Mesodermal cell (in vitro differentiated cells): ENCODE measurements at regions not wholly inside any gene's neighbourhood (a gene's known extent, or its start where the extent isn't known, plus 50 kb on each side); places are given as distances from the start of the nearest gene placed in this dataset.

Source experiments
- H3K27ac ChIP-seq: 2 replicates; pipeline ENCODE4 v1.7.0; 2013; ENCODE audit warnings: mild to moderate bottlenecking, low read depth, low read length, moderate library complexity; ENCODE audit not compliant: severe bottlenecking
- H3K36me3 ChIP-seq: 2 replicates; pipeline ENCODE4 v1.7.1; 2013; ENCODE audit warnings: mild to moderate bottlenecking, low read length, moderate library complexity; ENCODE audit not compliant: control insufficient read depth, insufficient read depth
- H3K4me1 ChIP-seq: one replicate; pipeline ENCODE4 v1.7.1; 2013; ENCODE audit warnings: mild to moderate bottlenecking, low read length; ENCODE audit not compliant: insufficient read depth, control insufficient read depth, poor library complexity, severe bottlenecking
- H3K4me3 ChIP-seq: 2 replicates; pipeline ENCODE4 v1.7.0; 2013; ENCODE audit warnings: low read length, control low read depth, mild to moderate bottlenecking; ENCODE audit not compliant: insufficient read depth, poor library complexity, severe bottlenecking; ENCODE audit errors: extremely low read depth
- H3K9me3 ChIP-seq: 2 replicates; pipeline ENCODE4 v1.7.1; 2013; ENCODE audit warnings: mild to moderate bottlenecking, low read length, moderate library complexity; ENCODE audit not compliant: control insufficient read depth
- WGBS, 2 experiments: methylation state at CpG; one replicate each; pipeline ENCODE4 v1.1.5; 2013; ENCODE audit warnings: missing lambda C conversion rate in 2 of 2; ENCODE audit not compliant: insufficient coverage in 2 of 2; 5-methylcytosine and 5-hydroxymethylcytosine counted together

DNA sequence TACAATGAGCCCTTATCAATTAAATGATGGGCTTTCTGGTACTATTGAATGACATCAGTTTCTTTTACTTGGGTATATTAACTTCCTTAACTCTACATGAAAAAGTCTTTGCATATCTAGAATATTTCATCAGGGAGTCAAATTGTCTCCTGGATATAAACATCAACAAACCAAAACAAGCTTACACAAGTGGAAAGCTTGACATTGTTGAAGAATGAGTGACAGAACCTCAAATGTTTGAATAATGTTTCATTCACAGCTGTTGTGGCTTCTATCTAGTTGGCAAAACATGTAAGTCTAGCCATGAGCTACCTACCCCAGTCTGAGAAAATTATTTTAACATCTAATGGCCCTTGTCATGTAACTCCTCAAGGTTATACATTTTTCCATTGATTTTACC lies 604.8 kb upstream of the ADAMTS5 start:
- no peak overlapping the region for H3K27ac ChIP-seq
- peaks cover 22% of the 10 kb centered on the region for H3K4me1 ChIP-seq
- no peak overlapping the region for H3K4me3 ChIP-seq
- no peaks in the 10 kb centered on the region for H3K36me3 ChIP-seq
- no peaks in the 10 kb centered on the region for H3K9me3 ChIP-seq

DNA sequence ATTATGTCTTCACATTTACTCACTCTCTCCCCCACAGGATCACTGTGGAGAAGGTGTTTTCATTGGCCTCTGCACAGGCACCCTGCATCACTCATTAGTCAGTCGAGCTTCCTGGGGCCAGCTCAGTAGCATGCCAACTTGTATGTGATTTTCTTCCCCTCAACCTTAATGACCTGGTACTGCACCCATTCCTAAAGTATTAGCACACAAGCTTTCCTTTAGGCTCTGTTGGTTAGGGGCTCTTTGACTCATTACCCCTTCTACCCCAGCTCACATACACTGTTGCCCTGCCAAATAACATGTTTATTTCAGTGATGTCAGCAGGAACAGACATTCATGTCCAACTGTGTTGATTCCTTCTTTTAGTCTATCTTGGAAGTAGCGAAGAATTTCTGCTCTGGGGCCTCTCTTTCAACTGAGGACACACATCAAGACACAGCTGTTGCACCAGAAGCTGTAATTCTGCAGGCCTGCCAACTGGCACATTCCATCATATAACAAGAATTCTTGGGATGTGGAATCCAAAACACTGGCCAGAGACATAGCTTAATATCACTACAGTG lies 603.5 kb upstream of the ADAMTS5 start:
- H3K4me1 ChIP-seq = peaks cover 22% of the 10 kb centered on the region
- 67 to 88% methylated on average over 1 to 2 of the region's 2 CpGs for WGBS, 2 experiments
- no peaks in the 10 kb centered on the region for H3K36me3 ChIP-seq
- H3K27ac ChIP-seq = no peak overlapping the region
- H3K4me3 ChIP-seq = no peak overlapping the region
- no peaks in the 10 kb centered on the region for H3K9me3 ChIP-seq

GRCh38 chr21:27569831-27570230 lies 602.9 kb upstream of the ADAMTS5 start:
- Histone ChIP-seq H3K4me1 (peaks cover 25% of the 10 kb centered on the region), H3K9me3 (no peaks in the 10 kb centered on the region), H3K27ac (no peak overlapping the region), H3K36me3 (no peaks in the 10 kb centered on the region), H3K4me3 (no peak overlapping the region)
- WGBS, 2 experiments = 80 to 100% methylated on average over 1 of the region's 2 CpGs

- Histone ChIP-seq H3K36me3 (no peaks in the 10 kb centered on the region), H3K4me1 (peaks cover 25% of the 10 kb centered on the region), H3K27ac (no peak overlapping the region), H3K4me3 (no peak overlapping the region), H3K9me3 (no peaks in the 10 kb centered on the region)
- 71 to 89% methylated on average over 1 to 2 of the region's 2 CpGs for WGBS, 2 experiments
Observed at GRCh38 chr21:27569091-27569490, 602.2 kb upstream of the ADAMTS5 start.

- H3K4me1 ChIP-seq = peaks cover 22% of the 10 kb centered on the region
- H3K36me3 ChIP-seq = no peaks in the 10 kb centered on the region
- no peaks in the 10 kb centered on the region for H3K9me3 ChIP-seq
- H3K27ac ChIP-seq = no peak overlapping the region
- H3K4me3 ChIP-seq = no peak overlapping the region
- 100% methylated on average over 1 of the region's 1 CpG; no CpG with 5 or more reads in 1 of the 2 experiments for WGBS, 2 experiments
Observed at GRCh38 chr21:27567381-27567780, 600.5 kb upstream of the ADAMTS5 start.

- Histone ChIP-seq H3K27ac (no peak overlapping the region), H3K9me3 (no peaks in the 10 kb centered on the region), H3K4me1 (peaks cover 15% of the 10 kb centered on the region), H3K36me3 (no peaks in the 10 kb centered on the region), H3K4me3 (no peak overlapping the region)
- WGBS, 2 experiments = 96 to 100% methylated on average over 3 of the region's 6 CpGs
Observed at GRCh38 chr21:27566521-27566920, 599.6 kb upstream of the ADAMTS5 start.

- Histone ChIP-seq H3K4me1 (peaks cover 10% of the 10 kb centered on the region), H3K27ac (no peak overlapping the region), H3K4me3 (no peak overlapping the region), H3K9me3 (no peaks in the 10 kb centered on the region), H3K36me3 (no peaks in the 10 kb centered on the region)
- 100% methylated on average over 1 of the region's 1 CpG for WGBS, 2 experiments
Observed at GRCh38 chr21:27565364-27565763, 598.5 kb upstream of the ADAMTS5 start.

DNA sequence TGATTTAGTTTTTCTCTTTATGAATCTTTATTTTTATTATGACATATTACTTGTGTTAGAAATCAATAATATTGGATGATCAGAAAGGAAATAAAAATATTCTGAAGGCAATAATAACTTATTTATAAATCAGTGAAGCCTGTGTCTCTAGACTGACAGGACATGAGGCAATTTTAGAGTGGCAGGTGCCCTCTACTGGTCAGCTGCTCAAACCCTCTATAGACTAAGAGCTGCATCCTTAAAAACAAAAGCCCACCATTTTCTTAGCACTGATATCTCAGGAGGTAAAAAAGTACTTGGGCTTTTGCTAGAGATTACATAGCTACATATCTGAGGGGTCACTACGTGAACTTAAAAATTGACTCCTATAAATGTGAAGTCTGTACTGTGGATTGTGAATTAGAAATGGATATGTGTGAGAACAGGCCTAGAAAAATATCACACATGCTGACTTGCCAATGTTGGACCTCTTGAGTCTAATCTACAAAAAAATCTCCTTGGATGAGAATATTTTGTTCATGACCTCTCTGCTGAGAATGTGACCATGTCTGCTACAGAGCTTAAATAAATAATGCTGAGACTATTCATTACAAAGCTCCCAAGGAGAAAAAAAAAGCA lies 597.9 kb upstream of the ADAMTS5 start:
- Histone ChIP-seq H3K4me1 (peaks cover 4% of the 10 kb centered on the region), H3K27ac (no peak overlapping the region), H3K4me3 (no peak overlapping the region), H3K36me3 (no peaks in the 10 kb centered on the region), H3K9me3 (no peaks in the 10 kb centered on the region)
- WGBS, 2 experiments = 67% methylated on average over 1 of the region's 1 CpG; no CpG with 5 or more reads in 1 of the 2 experiments

DNA sequence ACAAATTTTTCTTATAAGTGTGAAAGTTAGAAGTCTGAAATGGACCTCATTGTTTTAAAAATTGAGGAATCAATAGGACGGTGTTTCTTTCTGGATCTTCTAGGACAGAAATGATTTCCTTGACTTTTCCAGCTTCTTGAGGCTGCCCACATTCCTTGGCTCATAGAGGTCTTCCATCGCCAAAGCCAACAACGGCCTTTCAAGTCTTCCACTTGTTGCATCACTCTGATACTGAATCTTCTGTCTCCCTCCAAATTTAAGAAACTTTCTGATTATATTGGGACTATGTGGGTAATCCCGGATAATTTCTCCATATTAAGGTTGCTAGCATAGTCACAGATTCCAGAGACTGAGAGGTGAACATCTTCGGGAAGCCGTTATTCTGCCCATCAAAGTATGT lies 595.4 kb upstream of the ADAMTS5 start:
- H3K36me3 ChIP-seq = no peaks in the 10 kb centered on the region
- H3K9me3 ChIP-seq = no peaks in the 10 kb centered on the region
- 89 to 95% methylated on average over 2 to 4 of the region's 6 CpGs for WGBS, 2 experiments
- no peak overlapping the region for H3K4me3 ChIP-seq
- H3K4me1 ChIP-seq = peaks cover 3% of the 10 kb centered on the region
- no peak overlapping the region for H3K27ac ChIP-seq

GRCh38 chr21:27561116-27561515 lies 594.2 kb upstream of the ADAMTS5 start:
- Histone ChIP-seq H3K27ac (no peak overlapping the region), H3K36me3 (no peaks in the 10 kb centered on the region), H3K4me3 (no peak overlapping the region), H3K9me3 (no peaks in the 10 kb centered on the region), H3K4me1 (peaks cover 3% of the 10 kb centered on the region)
- WGBS, 2 experiments = 88 to 95% methylated on average over 6 of the region's 9 CpGs

- Histone ChIP-seq H3K4me3 (no peak overlapping the region), H3K9me3 (no peaks in the 10 kb centered on the region), H3K4me1 (no peaks in the 10 kb centered on the region), H3K36me3 (no peaks in the 10 kb centered on the region), H3K27ac (no peak overlapping the region)
- no CpG with 5 or more reads among the region's 1 CpG for WGBS, 2 experiments
Observed at GRCh38 chr21:27557356-27557755, 590.5 kb upstream of the ADAMTS5 start.
